GM18909 (cell line): ENCODE measurements at regions not wholly inside any gene's neighbourhood (a gene's known extent, or its start where the extent isn't known, plus 50 kb on each side); places are given as distances from the start of the nearest gene placed in this dataset.

ENCODE experiments used
- ATAC-seq: cut with Tn5 transposase; IDR thresholded peaks from one replicate; pipeline ENCODE4 v1.9.1; 2021; ENCODE audit warnings: mild to moderate bottlenecking; ENCODE audit not compliant: unreplicated experiment, poor library complexity

DNA sequence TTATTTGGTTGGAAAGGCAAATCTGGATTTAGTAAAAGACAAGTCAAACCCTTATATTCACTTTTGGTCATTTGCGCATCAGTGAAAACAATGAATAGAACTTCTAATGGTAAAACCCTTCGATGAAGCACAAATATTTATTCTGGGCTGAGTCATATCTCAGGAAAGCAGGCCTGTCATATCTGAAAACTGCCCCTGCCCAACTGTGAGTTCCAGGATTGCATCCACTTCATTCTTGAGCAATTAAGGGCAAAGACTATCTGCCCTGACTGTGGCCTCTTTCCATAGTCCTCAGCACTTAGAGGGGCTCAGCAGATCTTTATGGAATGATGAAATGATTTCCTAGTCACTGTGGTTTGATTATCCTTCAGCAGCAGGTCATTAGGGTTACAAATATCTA lies 795.2 kb upstream of the ID2 start:
- ATAC-seq, result no peak

DNA sequence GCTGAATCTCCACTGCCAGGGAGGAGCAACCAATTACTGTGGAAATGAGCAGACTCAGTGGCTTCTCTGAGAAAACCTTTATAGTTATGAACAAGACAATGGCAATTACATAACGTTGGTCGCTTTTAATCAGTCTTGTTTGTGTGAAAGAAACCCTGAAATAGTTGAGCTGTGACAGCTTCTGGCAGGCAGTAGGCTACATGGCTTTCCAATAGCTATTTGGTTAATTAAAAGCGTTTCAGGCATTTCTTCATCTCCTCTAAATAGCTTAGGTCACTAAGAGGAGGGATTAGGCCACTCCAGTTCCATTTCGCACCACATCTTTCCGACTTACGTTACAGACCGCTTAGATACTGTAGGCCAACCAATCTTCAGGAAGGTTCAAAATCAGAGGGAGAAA lies 794.4 kb upstream of the ID2 start:
- ATAC-seq, result no peak

DNA sequence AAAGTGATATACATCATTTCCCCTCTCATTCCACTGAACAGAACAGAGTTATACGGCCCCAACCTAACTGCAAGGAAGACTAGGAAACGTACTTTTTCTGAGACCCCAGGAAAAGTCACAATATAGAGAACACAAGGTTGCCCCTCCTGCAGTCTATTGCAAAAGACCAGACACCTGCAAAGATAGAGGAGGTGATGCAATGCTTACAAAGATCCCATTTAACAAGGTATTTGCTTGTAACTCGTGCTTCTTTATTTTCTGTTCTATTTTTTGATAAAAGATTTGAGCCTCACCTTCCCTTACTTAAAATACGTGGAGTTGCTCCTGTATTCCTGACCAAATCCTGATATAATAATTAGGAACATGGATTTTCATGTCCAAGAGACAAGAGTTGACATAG lies 793.0 kb upstream of the ID2 start:
- no peak for ATAC-seq

DNA sequence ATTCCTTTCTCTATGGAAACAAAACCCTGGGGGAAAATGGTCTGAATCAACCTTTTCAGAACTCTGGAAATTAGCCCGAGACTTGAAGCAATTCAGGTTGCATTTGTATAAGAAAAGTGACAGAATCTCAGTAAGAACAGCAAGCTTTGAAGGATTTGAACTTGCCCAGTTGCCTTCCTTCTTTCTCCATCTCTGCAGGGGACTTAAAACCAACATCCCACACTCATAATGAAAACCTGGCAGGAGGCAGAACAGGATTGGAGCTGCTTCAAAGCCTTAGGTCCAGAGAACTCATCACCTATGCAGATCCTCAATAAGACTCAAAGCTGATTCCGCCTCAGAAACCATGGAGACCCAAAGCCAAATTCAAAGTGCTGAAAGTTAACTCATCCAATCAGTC lies 790.5 kb upstream of the ID2 start:
- ATAC-seq, result no peak

DNA sequence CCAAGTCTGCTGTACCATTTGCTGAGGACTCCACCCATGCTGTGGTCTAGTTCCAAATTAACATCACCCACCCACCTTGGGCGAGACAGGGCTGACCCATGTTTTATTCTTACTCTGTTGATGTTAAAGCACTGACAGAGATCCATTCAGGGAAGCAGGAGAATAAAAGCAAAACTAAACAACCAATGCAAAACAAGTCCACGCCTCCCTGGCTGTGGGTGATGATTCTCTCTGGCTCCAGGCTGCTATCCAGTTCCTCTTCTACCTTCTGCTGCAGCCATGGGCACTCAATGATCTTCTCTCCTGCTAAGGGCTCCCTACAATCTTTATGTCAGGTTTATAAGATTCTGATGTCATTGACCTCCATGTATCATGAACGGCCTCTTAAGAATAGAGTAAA lies 786.6 kb upstream of the ID2 start:
- ATAC-seq, result no peak

DNA sequence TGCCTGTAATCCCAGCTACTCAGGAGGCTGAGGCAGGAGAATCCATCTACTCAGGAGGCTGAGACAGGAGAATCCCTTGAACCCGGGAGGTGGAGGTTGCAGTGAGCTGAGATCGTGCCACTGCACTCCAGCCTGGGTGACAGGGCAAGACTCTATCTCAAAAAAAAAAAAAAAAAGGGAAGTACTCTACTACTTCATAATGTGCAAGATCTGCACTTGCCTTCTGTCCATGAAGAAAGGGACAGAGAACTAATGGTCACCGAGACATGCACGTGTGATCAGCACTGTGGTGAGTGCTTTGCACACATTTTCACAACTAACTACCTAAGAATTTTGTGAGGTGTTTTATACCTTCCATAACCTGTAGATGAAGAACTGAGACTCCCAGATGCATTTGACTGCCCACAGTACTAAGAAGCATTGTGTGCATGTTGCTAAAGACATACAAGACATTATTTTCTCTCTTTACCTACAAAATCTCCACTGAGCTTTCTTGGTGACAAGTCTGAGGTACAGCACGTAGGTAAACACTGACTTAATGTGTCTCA lies 784.8 kb upstream of the ID2 start:
- no peak for ATAC-seq

DNA sequence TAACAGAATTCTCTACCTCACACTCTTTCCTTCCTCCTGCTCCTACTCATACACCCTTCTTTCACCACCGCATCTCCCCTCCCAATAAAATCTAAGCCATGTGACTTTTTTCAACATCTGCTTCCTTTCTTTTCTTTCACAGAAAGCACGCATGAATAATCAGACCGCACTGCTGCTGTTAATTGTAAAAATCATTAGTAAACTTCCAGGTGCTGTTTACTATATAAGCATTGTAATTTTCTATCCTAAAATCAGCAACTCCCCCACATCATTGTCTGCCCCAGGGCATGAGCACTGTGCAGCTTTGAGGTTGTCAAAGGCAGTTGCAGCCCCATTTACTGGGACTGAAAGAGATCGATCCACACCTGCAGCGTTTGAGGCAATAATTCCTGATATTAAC lies 782.6 kb upstream of the ID2 start:
- ATAC-seq, result no peak

DNA sequence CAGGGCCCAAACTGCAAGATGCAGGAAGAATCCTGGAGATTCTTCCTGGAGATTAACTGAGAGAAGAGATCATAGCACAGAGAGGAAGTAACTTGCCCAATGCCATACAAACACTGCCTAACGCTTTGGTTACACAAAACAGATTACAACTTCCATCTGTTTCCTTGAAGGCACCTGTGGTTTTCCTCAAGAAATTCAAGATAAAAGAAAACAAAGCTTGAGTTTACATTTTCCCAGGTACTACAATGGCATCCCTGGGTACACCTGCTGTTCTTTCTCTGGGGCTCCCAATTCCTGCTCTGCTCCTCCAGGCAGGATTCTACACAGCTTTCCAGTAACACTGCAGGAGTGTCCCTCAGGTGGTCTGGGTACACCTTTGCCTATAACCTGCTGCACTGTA lies 781.9 kb upstream of the ID2 start:
- ATAC-seq, result no peak

DNA sequence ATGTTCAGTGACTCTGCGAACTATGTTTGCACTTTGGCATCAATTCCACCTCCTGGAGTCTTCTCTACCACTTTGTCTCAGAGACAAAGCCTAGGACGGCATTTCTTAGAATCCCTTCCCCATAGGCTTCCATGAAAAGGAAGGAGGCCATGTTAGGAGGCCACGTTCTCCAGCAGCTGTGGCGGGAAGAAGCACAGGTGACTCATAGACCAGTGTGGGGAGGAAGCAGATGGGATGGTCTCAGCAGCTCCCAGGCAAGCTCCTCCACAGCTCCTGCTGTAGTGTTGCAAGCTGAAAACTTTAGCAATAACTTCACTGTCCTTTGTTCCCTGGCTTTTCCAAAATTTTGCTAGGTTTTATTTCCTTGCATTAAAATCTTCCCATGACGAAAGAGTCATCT lies 781.3 kb upstream of the ID2 start:
- ATAC-seq, result no peak

DNA sequence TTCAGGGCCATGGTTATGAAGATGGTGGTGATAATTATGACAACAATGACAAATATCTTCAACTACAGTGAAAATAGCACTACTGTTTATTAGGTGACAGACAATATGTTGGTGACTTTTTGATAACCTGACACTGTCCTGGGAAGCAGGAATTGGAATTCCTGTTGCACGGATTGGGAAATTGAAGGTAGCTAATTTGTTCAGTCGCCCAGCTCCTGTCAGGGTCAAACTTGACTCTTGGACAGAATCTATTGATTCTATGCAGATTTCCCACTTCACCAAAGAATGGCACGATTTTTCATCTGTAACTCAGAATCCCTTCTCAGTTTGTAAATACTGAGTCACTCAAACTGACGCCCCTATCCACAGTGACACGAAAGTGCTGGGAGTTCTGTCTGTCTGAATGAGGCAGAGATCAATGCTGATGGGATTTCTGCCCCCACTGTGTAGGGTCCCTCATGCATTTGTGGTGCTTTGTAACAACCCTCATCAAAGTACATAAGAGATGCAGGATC lies 779.5 kb upstream of the ID2 start:
- no peak for ATAC-seq

DNA sequence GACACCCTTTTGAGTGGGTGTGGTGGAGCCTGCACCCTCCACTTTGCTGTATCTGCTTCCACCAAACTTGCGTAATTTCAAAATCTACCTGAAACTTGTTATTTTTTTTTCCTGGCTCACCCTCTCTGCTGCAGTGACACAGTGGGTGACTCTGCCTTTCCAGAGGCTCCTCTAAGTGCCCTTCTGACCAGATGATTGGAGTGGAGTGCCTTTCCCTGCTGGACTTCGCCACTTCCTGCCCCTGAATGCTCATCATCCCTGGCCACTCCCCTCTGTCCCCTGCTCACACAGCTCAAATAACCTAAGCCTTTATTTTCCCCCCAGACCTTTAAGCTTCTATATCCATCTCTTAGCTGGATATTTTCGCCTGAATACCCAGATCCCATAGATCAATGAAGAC lies 777.5 kb upstream of the ID2 start:
- no peak for ATAC-seq

DNA sequence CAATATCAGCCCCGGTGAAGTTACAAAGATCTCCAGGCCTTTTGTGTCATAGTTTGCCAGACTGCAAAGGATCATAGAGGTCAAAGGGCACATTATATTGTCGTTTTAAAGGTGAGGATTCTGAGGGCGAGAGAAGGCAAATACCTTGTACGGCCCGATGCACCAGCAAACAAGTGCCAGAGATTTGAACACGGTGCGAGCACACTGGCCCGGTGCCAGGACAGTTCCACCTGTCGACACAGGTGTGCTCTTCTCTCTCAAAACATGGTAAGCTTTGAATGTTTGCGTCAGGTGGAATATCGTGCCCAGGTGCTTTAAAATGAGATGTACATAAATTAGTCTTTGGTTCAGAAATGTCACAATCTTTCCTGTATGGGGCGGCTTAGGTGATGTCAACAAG lies 776.1 kb upstream of the ID2 start:
- ATAC-seq, result no peak

DNA sequence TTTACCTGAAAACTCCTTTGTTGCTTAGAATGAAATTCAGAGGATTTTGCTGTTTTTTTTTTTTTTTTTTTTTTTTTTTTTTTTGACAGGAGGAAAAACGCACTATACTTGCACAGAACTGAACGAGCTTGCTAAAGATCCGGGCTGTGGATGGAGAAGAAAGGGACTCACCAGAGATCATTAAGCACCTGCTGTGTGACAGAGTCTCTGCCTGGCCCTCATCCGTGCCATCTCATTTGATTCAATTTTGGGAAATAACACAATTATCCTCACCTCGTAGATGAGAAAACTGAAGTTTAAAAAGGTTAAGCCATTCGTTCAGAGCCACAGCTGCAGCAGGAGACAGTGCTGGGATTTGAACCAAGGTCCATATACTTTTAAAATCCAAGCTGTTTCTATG lies 775.4 kb upstream of the ID2 start:
- ATAC-seq, result no peak

DNA sequence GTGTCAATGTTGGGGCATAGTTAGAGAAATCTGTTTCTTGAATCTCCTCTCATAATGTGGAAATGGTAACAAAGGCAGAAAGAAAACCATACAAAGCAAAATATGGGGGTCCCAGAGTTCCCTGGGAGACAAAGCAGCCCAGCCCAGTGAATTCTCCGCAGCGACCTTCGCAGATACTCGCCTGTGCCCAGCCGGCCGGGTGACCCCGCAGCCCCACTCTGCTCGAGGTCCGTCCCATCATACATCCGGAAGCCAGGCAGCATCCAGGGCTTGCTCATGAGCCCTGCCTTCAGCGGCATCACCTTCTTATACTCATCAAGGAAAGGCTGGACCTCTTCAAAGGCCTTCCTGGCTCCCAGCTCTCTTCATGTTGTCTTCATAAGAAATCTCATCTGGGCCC lies 774.8 kb upstream of the ID2 start:
- ATAC-seq, result no peak

DNA sequence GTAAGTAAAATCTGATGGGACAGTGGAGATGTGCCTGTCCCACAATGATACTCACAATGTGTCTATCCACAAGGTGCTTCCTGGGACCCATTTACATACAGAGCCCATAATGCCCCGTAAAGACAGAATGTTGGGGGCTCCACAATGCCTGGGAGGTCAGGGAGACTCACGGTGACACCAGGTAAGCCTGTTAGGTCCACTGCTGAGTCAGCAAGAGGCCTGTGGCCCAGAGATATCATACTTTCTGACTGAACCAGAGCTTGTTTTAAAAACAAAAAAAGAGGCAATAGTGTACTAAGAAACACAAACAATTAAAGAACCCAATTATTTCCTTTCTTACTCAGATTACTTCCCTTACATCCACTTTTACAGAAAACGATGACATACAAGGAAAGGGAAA lies 771.1 kb upstream of the ID2 start:
- ATAC-seq, result no peak

DNA sequence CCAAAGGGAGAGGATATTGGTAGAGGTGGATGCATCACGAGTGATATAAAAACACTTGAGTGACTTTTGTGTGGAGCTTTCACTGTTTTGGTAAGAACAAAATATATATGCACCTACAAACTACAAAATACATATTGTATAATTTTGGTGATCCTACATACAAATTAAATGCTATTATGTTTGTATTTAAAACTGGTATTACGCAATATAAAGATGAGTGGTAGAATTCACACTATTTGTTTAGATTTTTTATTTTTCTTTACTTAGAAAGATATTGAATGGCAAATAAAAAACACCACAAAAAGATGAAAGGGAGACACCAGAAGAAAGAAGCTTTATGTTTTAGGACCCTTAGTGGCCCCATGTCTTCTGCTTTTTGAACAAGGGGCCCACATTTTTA lies 770.7 kb upstream of the ID2 start:
- ATAC-seq, result no peak

DNA sequence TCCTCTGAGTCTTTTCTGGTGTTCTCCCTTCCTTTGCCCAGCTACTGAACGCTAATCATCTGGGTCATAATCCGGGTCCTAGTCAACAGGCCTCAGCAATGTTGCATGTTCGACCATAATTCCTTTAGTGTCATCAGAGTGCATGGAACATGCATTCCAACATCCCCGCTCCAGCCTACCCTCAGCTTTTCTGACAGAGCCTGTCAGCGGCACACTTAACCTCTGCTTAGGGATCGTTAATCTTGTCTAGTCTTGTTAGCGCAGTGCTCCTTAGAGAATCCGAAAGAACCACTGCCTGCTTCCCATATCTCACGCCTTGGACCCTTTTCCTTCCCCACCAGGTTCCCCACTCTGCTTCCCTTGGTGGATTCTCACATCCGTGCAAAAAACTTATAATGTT lies 767.9 kb upstream of the ID2 start:
- no peak for ATAC-seq

DNA sequence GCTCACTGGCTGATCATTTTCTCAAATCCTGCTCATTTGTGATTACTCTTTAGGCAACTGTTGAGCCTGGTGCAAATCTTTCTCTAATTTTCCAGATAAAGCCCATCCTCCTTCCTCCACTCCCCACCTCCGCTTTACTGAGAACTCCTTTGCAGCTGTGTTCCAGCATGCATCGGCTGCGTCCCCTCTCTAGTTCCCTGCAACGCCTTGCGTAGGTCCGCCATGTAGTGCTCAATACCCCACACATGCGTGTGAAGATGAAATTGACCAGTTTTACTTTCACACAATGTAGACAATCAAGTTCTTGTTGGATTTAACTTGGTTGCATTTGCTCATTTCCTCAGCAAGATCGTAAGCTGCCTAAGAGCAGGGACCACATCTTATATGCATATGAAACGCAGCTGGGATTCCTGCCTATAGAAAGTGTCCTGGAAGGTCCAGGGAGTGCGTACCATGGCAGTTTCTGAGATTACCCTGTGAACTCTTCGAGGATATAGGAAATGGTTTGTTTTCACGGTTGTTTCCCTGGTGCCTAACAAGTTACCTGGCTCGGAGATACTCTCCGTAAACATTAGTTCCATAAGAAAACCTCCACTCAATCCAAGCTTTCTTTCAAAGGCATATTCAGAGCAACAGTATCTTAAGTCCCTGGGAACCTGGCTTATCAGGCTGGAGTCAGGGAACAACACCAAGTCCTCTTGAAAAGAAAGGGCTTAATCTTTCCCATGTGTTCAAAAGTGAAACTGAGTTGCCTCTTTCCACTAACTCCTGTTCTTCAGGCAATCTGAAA lies 766.4 kb upstream of the ID2 start:
- ATAC-seq, result no peak

DNA sequence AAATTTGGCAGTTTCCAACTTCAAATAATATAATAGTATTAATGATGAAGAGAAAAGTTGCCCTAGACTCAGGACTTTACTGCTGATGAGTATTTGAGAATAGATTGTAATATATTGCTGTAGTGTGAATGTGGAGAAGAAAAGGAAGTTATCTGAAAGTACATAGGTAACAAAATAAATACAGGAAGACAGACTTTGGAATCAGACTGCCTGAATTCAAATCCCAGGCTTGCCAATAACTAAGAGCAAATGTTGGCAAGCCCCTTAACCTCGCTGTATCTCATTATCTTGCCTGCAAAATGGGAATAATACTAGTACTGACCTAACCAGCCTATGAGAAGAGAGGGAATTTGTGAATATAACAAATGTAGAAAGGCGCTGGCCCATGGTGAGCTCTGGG lies 765.2 kb upstream of the ID2 start:
- ATAC-seq, result no peak

DNA sequence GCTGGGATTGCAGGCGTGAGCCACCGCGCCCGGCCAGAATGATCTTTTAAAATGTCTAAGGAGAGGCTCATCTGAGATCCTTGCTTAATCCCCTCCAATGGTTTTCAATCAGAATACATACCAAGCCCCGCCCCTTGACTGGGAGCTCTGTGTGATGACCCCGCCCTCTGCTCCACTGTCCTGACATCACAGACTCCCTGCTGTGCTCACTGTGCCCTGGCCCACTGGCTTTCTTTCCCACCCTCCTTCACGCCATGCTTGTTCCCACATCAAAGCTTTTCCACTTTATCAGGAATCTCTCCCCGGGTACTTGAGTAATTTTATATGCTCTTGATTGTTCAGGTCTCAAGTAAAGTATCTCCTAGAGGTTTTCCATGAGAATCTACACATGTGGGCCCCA lies 762.3 kb upstream of the ID2 start:
- ATAC-seq, result no peak

DNA sequence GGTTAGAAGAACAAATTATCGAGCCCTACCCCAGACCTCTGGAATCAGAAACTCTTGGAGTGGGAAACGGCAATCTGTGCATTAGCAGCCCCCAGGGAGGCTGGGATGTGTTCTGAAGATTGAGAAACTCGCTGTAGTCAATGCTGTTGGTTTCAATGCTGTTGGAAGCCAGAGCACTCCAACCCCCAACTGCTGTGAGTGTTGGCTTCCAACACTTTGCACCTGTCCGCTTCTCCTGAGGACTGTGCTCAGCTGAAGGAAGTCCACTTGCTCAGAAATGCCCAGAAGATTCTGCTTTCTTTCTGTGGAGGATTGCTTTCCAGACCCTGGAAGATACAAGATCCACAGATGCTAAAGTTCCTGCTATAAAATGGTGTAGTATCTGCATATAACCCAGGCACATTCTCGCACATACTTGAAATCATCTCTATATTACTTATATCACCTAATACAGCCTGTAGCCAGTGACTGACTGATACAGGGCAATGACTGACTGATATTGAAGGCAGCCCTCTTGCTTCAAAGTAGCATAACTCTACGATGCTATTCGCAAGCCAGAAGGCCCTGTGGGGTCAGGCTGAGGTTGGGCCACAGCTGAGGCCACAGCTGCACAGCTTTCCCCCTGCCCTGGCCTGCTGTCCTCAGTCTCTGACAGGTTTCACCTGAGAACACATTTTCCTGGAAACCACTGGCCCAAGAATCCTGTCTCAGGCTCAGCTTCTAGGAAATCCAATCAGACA lies 757.7 kb upstream of the ID2 start:
- ATAC-seq, result no peak

DNA sequence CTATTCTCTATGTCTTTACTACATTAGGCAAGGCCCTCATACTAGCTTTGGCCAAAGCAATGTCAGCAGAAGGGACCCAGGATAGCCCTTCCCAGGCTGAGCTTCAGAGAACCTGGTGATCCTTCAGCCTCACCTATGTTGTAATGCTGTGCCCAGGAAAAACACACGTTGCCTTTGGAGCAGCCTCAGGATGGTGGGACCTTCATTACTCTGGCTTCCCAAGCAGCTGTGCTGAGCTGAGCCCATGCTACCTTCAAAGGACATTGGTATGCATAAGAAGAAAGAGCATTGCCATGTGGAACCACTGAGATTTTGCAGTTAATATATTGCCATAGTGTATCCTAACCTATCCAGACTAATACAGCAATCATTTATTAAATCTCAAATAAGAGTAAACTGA lies 756.4 kb upstream of the ID2 start:
- ATAC-seq, result no peak
